GM12878 (cell line): ENCODE measurements at regions not wholly inside any gene's neighbourhood (a gene's known extent, or its start where the extent isn't known, plus 50 kb on each side); places are given as distances from the start of the nearest gene placed in this dataset.

Experiments used
- ATAC-seq: fragments of 200-7000 bp; cut with Tn5 transposase; 3 replicates; pipeline ENCODE4 v1.9.1; 2020; ENCODE audit warnings: mild to moderate bottlenecking, moderate library complexity
- BruUV-seq: library from RNA; stranded (reverse); fragments of 400-500 nt; replicated peaks from 2 replicates; lab custom pipeline; 2021; lab: Mats Ljungman, UMichigan
- CTCF ChIA-PET: fragments of 300-600 bp; sonication (Branson Sonifier 250); formaldehyde crosslinking; extraction: SDS; loops from one replicate; lab custom pipeline; 2021; ENCODE audit warnings: inconsistent platforms; lab: Yijun Ruan, JAX
- POLR2A ChIA-PET: fragments of 350-600 bp; formaldehyde crosslinking; extraction: SDS; loops from one replicate; lab custom pipeline; 2021; ENCODE audit warnings: inconsistent platforms; lab: Charles Lee
- RAD21 ChIA-PET: fragments of 300-600 bp; sonication (Branson Sonifier 250); formaldehyde crosslinking; loops from one replicate; lab custom pipeline; 2023; ENCODE audit warnings: antibody characterized with exemption; ENCODE audit not compliant: unreplicated experiment; lab: Charles Lee
- SMC1A ChIA-PET: fragments of 300-600 bp; sonication (Branson Sonifier 250); formaldehyde crosslinking; loops from one replicate; lab custom pipeline; 2023; ENCODE audit not compliant: unreplicated experiment, uncharacterized antibody; lab: Charles Lee
- DNase-seq: peaks from one replicate; pipeline ENCODE4 v3.0.0-alpha.2; 2011; ENCODE audit warnings: low read depth, low spot score
- FAIRE-seq: peaks from 3 replicates; lab custom pipeline; 2011; peaks lifted over from hg19 to GRCh38; lab: Jason Lieb, UNC
- H2AFZ ChIP-seq: 2 replicates; pipeline ENCODE4 v1.6.0; 2011; ENCODE audit warnings: low read depth, low read length, control low read depth; ENCODE audit not compliant: control insufficient read depth
- H3K27ac ChIP-seq: 2 replicates; pipeline ENCODE4 v1.5.1; 2011; ENCODE audit warnings: control low read depth; ENCODE audit not compliant: control insufficient read depth, insufficient read depth
- H3K27me3 ChIP-seq, 2 experiments: replicated peaks in 1 of 2; 2 replicates each; pipeline versions ENCODE4 v1.6.0 to v1.6.1; 2011; ENCODE audit warnings: low read length in 1 of 2; ENCODE audit not compliant: control insufficient read depth in 2 of 2, insufficient read depth in 2 of 2
- H3K36me3 ChIP-seq, 2 experiments: 2 replicates each; pipeline ENCODE4 v1.5.1; 2011; ENCODE audit warnings: low read length in 1 of 2; ENCODE audit not compliant: control insufficient read depth in 2 of 2, insufficient read depth in 2 of 2
- H3K4me1 ChIP-seq: 2 replicates; pipeline ENCODE4 v1.6.1; 2011; ENCODE audit warnings: mild to moderate bottlenecking, low read length, moderate library complexity, mixed read lengths; ENCODE audit not compliant: control insufficient read depth, insufficient read depth
- H3K4me2 ChIP-seq: 2 replicates; pipeline ENCODE4 v1.6.0; 2011; ENCODE audit warnings: control low read depth; ENCODE audit not compliant: control insufficient read depth, insufficient read depth
- H3K4me3 ChIP-seq: fragments of 200-600 bp; sonication (generic); 2 replicates; pipeline ENCODE4 v1.5.1; 2016
- H3K79me2 ChIP-seq: 2 replicates; pipeline ENCODE4 v1.6.0; 2011; ENCODE audit warnings: low read length; ENCODE audit not compliant: control insufficient read depth, insufficient read depth
- H3K9ac ChIP-seq: 2 replicates; pipeline ENCODE4 v1.8.0; 2011; ENCODE audit warnings: low read length, control low read depth, mixed read lengths; ENCODE audit not compliant: control insufficient read depth, insufficient read depth
- H3K9me3 ChIP-seq: replicated peaks from 3 replicates; pipeline ENCODE4 v1.5.1; 2011; ENCODE audit warnings: mild to moderate bottlenecking, low read length; ENCODE audit not compliant: control insufficient read depth, insufficient read depth
- H4K20me1 ChIP-seq: 2 replicates; pipeline ENCODE4 v1.6.0; 2011; ENCODE audit not compliant: control insufficient read depth, insufficient read depth
- CBX3 ChIP-seq: fragments of 200-600 bp; sonication (generic); IDR thresholded peaks from 2 replicates; pipeline ENCODE4 v1.6.1; 2016; ENCODE audit warnings: low read depth, borderline replicate concordance
- EED ChIP-seq: sonication (generic); IDR thresholded peaks from 2 replicates; pipeline ENCODE4 v1.6.1; 2016; ENCODE audit warnings: antibody characterized with exemption, low read depth
- ESRRA ChIP-seq: IDR thresholded peaks from 2 replicates; pipeline ENCODE4 v1.6.1; 2012; ENCODE audit warnings: mild to moderate bottlenecking, low read length, improper control_type of control experiment
- NFYA ChIP-seq: IDR thresholded peaks from 2 replicates; pipeline ENCODE4 v1.6.1; 2011; ENCODE audit warnings: low read depth, mild to moderate bottlenecking, low read length, improper control_type of control experiment, borderline replicate concordance
- NR2F1 ChIP-seq: fragments of 450-650 bp; conservative IDR thresholded peaks from 2 replicates; pipeline ENCODE4 v1.6.1; 2017; ENCODE audit warnings: mild to moderate bottlenecking
- PML ChIP-seq: IDR thresholded peaks from 2 replicates; pipeline ENCODE4 v1.6.1; 2012; ENCODE audit warnings: low read length, inconsistent platforms
- POLR2AphosphoS5 ChIP-seq: IDR thresholded peaks from 2 replicates; pipeline ENCODE4 v1.6.1; 2011; ENCODE audit warnings: mild to moderate bottlenecking, low read length, inconsistent platforms
- RAD51 ChIP-seq: fragments of 450-650 bp; IDR thresholded peaks from 2 replicates; pipeline ENCODE4 v1.6.1; 2016; ENCODE audit warnings: moderate library complexity, mild to moderate bottlenecking, inconsistent platforms
- RBBP5 ChIP-seq: fragments of 200-600 bp; sonication (generic); conservative IDR thresholded peaks from 2 replicates; pipeline ENCODE4 v1.6.1; 2016
- SMAD1 ChIP-seq: fragments of 450-650 bp; IDR thresholded peaks from 2 replicates; pipeline ENCODE4 v1.6.1; 2018; ENCODE audit warnings: mild to moderate bottlenecking, low read depth; ENCODE audit not compliant: partially characterized antibody
- SP1 ChIP-seq: IDR thresholded peaks from one replicate; pipeline ENCODE4 v1.6.1; 2011; ENCODE audit warnings: low read depth, low read length
- TCF12 ChIP-seq: IDR thresholded peaks from 2 replicates; pipeline ENCODE4 v1.6.1; 2011; ENCODE audit warnings: low read depth, mild to moderate bottlenecking, low read length
- YY1 ChIP-seq: IDR thresholded peaks from 2 replicates; pipeline ENCODE4 v1.6.1; 2011; ENCODE audit warnings: low read depth, mild to moderate bottlenecking, low read length
- ZBTB4 ChIP-seq: fragments of 450-650 bp; formaldehyde crosslinking; IDR thresholded peaks from 2 replicates; pipeline ENCODE4 v1.4.0; 2022; ENCODE audit warnings: mild to moderate bottlenecking, moderate library complexity
- WGBS: methylation state at CpG from one replicate; pipeline ENCODE4 v1.1.6; 2016; ENCODE audit warnings: low lambda C conversion rate; ENCODE audit not compliant: insufficient replicate concordance, insufficient coverage; ENCODE audit errors: missing lambda C conversion rate; 5-methylcytosine and 5-hydroxymethylcytosine counted together
- in situ Hi-C: fragments of 300-500 bp; cut with MboI; formaldehyde crosslinking; loops from 9 replicates; pipeline ENCODE4 v1.14.3; 2018; ENCODE audit warnings: mixed read lengths
- intact Hi-C: fragments of 100-400 bp; cut with micrococcal nuclease; formaldehyde crosslinking; loops from one replicate; pipeline ENCODE4 v1.14.2; 2022; ENCODE audit not compliant: unreplicated experiment
- TF ChIP-seq, protein P1 (sequence below): fragments of 450-650 bp; IDR thresholded peaks from 2 replicates; pipeline ENCODE4 v1.6.1; 2017; ENCODE audit warnings: mild to moderate bottlenecking, moderate library complexity

- TF ChIP-seq ESRRA (no peak), SMAD1 (no peak)
These were observed 78.6 kb downstream of the TMEM270 start (continued) for GRCh38 chr7:73939528-73939927.

DNA sequence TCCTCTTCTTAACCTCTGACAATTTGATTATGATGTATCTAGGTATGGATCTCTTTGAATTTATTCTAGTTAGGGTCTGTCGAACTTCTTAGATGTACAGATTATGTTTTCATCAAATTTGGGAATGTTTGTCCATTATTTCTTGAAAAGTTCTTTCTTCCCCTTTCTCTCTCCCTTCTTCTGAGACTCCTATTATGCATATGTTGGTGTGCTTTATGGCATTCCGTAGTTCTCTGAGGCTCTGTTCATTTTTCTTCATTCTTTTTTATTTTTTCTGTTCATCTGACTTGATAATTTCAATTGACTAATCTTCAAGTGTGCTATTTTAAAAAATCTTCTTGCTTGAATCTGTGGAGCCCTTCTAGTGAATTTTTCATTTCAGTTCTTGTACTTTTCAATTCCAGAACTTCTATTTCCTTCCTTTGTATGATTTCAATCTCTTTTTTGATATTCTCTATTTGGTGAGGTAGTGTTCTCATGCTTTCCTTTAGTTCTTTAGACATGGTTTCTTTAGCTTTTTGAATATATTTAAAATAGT lies 79.8 kb downstream of the TMEM270 start:
- H3K27ac ChIP-seq = no peak overlapping the region
- H3K36me3 ChIP-seq = no peaks in the 10 kb centered on the region
- BruUV-seq = no TSS peak
- no peak overlapping the region for H3K9ac ChIP-seq
- H3K4me2 ChIP-seq = no peak overlapping the region
- no peak overlapping the region for H2AFZ ChIP-seq
- H3K4me1 ChIP-seq = no peaks in the 10 kb centered on the region
- CTCF ChIA-PET = interaction anchor here (1.3 to 1.4 kb wide), 2 partner anchors 38 to 86 kb away, joined by 3 read pairs; no protein-coding TSS in a partner anchor
- TF ChIP-seq NR2F1 (no peak), RBBP5 (no peak), TCF12 (no peak), POLR2AphosphoS5 (no peak), YY1 (no peak), RAD51 (no peak), EED (no peak), SP1 (no peak), ESRRA (no peak), NFYA (no peak), CBX3 (no peak), ZBTB4 (CRISPR knock-in tag) (no peak), PML (no peak)
- TF ChIP-seq, protein P1, sequence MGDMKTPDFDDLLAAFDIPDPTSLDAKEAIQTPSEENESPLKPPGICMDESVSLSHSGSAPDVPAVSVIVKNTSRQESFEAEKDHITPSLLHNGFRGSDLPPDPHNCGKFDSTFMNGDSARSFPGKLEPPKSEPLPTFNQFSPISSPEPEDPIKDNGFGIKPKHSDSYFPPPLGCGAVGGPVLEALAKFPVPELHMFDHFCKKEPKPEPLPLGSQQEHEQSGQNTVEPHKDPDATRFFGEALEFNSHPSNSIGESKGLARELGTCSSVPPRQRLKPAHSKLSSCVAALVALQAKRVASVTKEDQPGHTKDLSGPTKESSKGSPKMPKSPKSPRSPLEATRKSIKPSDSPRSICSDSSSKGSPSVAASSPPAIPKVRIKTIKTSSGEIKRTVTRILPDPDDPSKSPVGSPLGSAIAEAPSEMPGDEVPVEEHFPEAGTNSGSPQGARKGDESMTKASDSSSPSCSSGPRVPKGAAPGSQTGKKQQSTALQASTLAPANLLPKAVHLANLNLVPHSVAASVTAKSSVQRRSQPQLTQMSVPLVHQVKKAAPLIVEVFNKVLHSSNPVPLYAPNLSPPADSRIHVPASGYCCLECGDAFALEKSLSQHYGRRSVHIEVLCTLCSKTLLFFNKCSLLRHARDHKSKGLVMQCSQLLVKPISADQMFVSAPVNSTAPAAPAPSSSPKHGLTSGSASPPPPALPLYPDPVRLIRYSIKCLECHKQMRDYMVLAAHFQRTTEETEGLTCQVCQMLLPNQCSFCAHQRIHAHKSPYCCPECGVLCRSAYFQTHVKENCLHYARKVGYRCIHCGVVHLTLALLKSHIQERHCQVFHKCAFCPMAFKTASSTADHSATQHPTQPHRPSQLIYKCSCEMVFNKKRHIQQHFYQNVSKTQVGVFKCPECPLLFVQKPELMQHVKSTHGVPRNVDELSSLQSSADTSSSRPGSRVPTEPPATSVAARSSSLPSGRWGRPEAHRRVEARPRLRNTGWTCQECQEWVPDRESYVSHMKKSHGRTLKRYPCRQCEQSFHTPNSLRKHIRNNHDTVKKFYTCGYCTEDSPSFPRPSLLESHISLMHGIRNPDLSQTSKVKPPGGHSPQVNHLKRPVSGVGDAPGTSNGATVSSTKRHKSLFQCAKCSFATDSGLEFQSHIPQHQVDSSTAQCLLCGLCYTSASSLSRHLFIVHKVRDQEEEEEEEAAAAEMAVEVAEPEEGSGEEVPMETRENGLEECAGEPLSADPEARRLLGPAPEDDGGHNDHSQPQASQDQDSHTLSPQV = no peak
- SMC1A ChIA-PET = no interaction called here
- no peaks in the 10 kb centered on the region for H3K79me2 ChIP-seq
- RAD21 ChIA-PET = no interaction called here
- no peaks in the 10 kb centered on the region; the same call in 1 of the 3 replicates for H3K9me3 ChIP-seq
- H4K20me1 ChIP-seq = no peaks in the 10 kb centered on the region
- intact Hi-C loops = no loop called here
- ATAC-seq = no peak
- no peak overlapping the region for H3K4me3 ChIP-seq
- in situ Hi-C loops = no loop called here
- DNase-seq = no peak
- FAIRE-seq = no peak
- POLR2A ChIA-PET = no interaction called here
- no peaks in the 10 kb centered on the region for H3K27me3 ChIP-seq
- 18% methylated on average over 2 of the region's 2 CpGs for WGBS
